ENCODE measurements at regions not wholly inside any gene's neighbourhood (a gene's known extent, or its start where the extent isn't known, plus 50 kb on each side); places are given as distances from the start of the nearest gene placed in this dataset.
A peak's percentile ranks its signal among the peaks of the same experiment; 100 is the strongest.

- H3K36me3 ChIP-seq (ENCODE audit: control insufficient read depth in 2 of 4, insufficient read depth in 4 of 4, low read length in 3 of 4): no peaks in the 10 kb centered on the region
- no peaks in the 10 kb centered on the region for H3K9me3 ChIP-seq (ENCODE audit: insufficient read depth in 2 of 2, low read depth in 1 of 2, low read length in 1 of 2)
- no peak overlapping the region for H3K14ac ChIP-seq (ENCODE audit: insufficient read length)
- H3K56ac ChIP-seq (replicated peaks; ENCODE audit: insufficient read length, low read depth, low read length): no peak overlapping the region
- FAIRE-seq (peak; percentile 28), DNase-seq (ENCODE audit: low read depth in 1 of 2, low spot score in 2 of 2) (no peak)
- no peak for TF ChIP-seq MAFK (IDR thresholded peaks at IDR 0.05; ENCODE audit: low read depth, low read length)
- no peaks in the 10 kb centered on the region for H3K79me1 ChIP-seq (ENCODE audit: low read depth, low read length)
- H3K23me2 ChIP-seq (ENCODE audit: low read depth, low read length): 0 out of 2 replicates have a peak, but pooled peaks cover 3% of the 10 kb centered on the region
- H4K91ac ChIP-seq (replicated peaks; ENCODE audit: insufficient read length, low read length): no peak overlapping the region
- no peak overlapping the region for H2AK5ac ChIP-seq (ENCODE audit: low read depth, low read length)
- no peak overlapping the region for H3K23ac ChIP-seq (ENCODE audit: insufficient read length)
- no peak overlapping the region for H3K4ac ChIP-seq (replicated peaks; ENCODE audit: insufficient read length, low read depth, low read length)
- no peak overlapping the region for H2BK120ac ChIP-seq (replicated peaks; ENCODE audit: low read depth, low read length)
- no peak overlapping the region for H3K27ac ChIP-seq (ENCODE audit: low read depth, low read length)
- ChIA-PET POLR2A (ENCODE audit: partially characterized antibody) (no interaction called here), CTCF (ENCODE audit: partially characterized antibody) (interaction anchor here (0.8 to 1.3 kb wide), 2 partner anchors 17 to 132 kb away, joined by 3 to 4 read pairs; no protein-coding TSS in a partner anchor)
- H3K4me1 ChIP-seq (replicated peaks in 1 of 4; ENCODE audit: control insufficient read depth in 3 of 4, insufficient read depth in 4 of 4, low read length in 3 of 4): peaks cover 0 to 4% (median under 1%) of the 10 kb centered on the region in 4 experiments; a peak in 1 of 7 replicates
- no peak overlapping the region for H2BK12ac ChIP-seq (ENCODE audit: low read depth, low read length)
- H3K4me3 ChIP-seq (ENCODE audit: extremely low read depth in 1 of 4, insufficient read depth in 2 of 4, low read depth in 3 of 4, low read length in 4 of 4): no peak overlapping the region
- no peaks in the 10 kb centered on the region for H3K27me3 ChIP-seq (replicated peaks in 1 of 4; ENCODE audit: control insufficient read depth in 3 of 4, extremely low read depth in 1 of 4, insufficient read depth in 3 of 4, low read length in 3 of 4)
- H4K20me1 ChIP-seq (replicated peaks in 1 of 2; ENCODE audit: control insufficient read depth in 1 of 2, insufficient read depth in 2 of 2, low read length in 2 of 2): no peaks in the 10 kb centered on the region
- H2AFZ ChIP-seq (ENCODE audit: low read length): no peak overlapping the region; the same call in 1 of the 2 replicates
- peak overlapping the region; percentile 73; the same call in 1 of the 2 replicates for H2BK5ac ChIP-seq (ENCODE audit: low read depth, low read length)
- H3K18ac ChIP-seq (ENCODE audit: extremely low read depth, low read length): no peak overlapping the region
- H2BK15ac ChIP-seq (ENCODE audit: low read length): no peak overlapping the region
- no peak overlapping the region for H3K4me2 ChIP-seq (ENCODE audit: insufficient read depth in 1 of 2, low read depth in 2 of 2, low read length in 2 of 2)
- H3K79me2 ChIP-seq (ENCODE audit: control insufficient read depth in 1 of 2, insufficient read depth in 2 of 2, low read length in 2 of 2): no peaks in the 10 kb centered on the region
- H4K8ac ChIP-seq (ENCODE audit: extremely low read depth, insufficient read depth, low read length): no peak overlapping the region
- 92% methylated on average over 10 of the region's 10 CpGs; no CpG with 5 or more reads in 1 of the 2 experiments for WGBS, 2 experiments (ENCODE audit: extremely low coverage in 1 of 2, insufficient coverage in 1 of 2, insufficient read length in 1 of 2, insufficient replicate concordance in 2 of 2, low coverage in 1 of 2, low lambda C conversion rate in 2 of 2, missing lambda C conversion rate in 1 of 2)
- no peak overlapping the region for H3K9ac ChIP-seq (replicated peaks in 1 of 4; ENCODE audit: extremely low read depth in 1 of 4, low read depth in 3 of 4, low read length in 3 of 4)
- 0 out of 2 replicates have a peak overlapping the region, but pooled peaks have one; percentile 34 for H2BK20ac ChIP-seq (ENCODE audit: low read length)
- no peak overlapping the region for H4K5ac ChIP-seq (ENCODE audit: insufficient read length, low read depth, low read length)
These were observed 89.9 kb upstream of the DSCAM start for GRCh38 chr21:40936771-40937261.

Data from H1 (cell line).